Cardiac muscle cell (in vitro differentiated cells and primary cell): ENCODE measurements at regions not wholly inside any gene's neighbourhood (a gene's known extent, or its start where the extent isn't known, plus 50 kb on each side); places are given as distances from the start of the nearest gene placed in this dataset.

Experiments
- DNase-seq, 2 donors: peaks; one replicate each; pipeline versions ENCODE4 v3.0.0 to v3.0.0-alpha.2; 2010 to 2017; ENCODE audit warnings: low read depth in 1 of 2, low spot score in 1 of 2
- H3K27ac ChIP-seq: fragments of 200-600 bp; sonication (generic); 2 replicates; pipeline ENCODE4 v1.5.1; 2016
- H3K27me3 ChIP-seq: fragments of 200-600 bp; sonication (generic); 2 replicates; pipeline ENCODE4 v1.6.0; 2016; ENCODE audit warnings: control low read depth
- H3K36me3 ChIP-seq: fragments of 200-600 bp; sonication (generic); 2 replicates; pipeline ENCODE4 v1.5.1; 2016; ENCODE audit warnings: control low read depth
- H3K4me1 ChIP-seq: fragments of 200-600 bp; sonication (generic); 2 replicates; pipeline ENCODE4 v1.8.1; 2017; ENCODE audit warnings: low read depth, mild to moderate bottlenecking, mixed run types
- H3K4me3 ChIP-seq: fragments of 200-600 bp; sonication (generic); 2 replicates; pipeline ENCODE4 v1.5.1; 2016; ENCODE audit warnings: mild to moderate bottlenecking
- H3K9me3 ChIP-seq: fragments of 200-600 bp; sonication (generic); 2 replicates; pipeline ENCODE4 v1.5.1; 2017; ENCODE audit warnings: low read depth, mild to moderate bottlenecking, control low read depth
- TF ChIP-seq, protein P1 (sequence below): IDR thresholded peaks from 2 replicates; pipeline ENCODE4 v1.5.1; 2012; ENCODE audit warnings: low read depth, mild to moderate bottlenecking, low read length

DNA sequence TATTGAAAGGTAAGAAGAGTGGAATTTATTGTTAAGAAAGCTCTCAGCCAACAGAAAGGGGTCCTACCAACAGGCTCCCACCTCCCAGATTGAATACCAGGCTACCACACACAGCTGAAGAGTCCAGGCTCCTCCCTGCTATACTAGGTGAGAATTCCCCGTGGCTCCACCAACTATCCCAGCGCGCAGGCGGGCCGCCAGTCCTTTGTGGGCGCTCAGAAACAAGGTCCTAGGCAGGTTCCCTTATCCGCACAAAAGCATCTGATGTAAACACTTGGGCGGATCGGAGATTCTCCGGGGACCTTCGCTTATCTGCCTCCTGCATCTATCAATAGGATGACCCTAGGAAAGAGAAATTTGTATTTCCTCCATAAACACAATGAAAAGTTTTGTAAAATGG lies 423.9 kb upstream of the ADGRL4 start:
- no peaks in the 10 kb centered on the region for H3K4me1 ChIP-seq
- TF ChIP-seq, protein P1, sequence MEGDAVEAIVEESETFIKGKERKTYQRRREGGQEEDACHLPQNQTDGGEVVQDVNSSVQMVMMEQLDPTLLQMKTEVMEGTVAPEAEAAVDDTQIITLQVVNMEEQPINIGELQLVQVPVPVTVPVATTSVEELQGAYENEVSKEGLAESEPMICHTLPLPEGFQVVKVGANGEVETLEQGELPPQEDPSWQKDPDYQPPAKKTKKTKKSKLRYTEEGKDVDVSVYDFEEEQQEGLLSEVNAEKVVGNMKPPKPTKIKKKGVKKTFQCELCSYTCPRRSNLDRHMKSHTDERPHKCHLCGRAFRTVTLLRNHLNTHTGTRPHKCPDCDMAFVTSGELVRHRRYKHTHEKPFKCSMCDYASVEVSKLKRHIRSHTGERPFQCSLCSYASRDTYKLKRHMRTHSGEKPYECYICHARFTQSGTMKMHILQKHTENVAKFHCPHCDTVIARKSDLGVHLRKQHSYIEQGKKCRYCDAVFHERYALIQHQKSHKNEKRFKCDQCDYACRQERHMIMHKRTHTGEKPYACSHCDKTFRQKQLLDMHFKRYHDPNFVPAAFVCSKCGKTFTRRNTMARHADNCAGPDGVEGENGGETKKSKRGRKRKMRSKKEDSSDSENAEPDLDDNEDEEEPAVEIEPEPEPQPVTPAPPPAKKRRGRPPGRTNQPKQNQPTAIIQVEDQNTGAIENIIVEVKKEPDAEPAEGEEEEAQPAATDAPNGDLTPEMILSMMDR: no peak
- DNase-seq: no peak

DNA sequence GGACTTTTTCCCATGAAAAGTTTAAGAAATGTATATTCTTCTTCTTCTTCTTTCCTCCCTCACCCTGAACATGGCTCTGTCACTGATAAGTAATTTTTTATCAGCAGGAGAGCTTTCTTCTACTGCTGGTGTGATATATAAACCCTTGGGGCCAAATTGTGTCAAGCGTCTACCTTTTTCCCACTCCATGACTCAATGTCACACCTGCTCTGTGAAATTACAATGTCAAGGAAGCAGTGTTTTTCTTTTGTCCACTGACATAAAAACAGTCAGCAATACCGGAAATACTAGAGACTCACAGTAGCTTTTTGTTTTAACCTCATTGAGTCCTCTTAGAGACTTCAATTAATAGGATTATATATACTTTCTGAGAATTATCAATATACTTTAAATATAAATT lies 416.2 kb upstream of the ADGRL4 start:
- Histone ChIP-seq H3K27ac (no peak overlapping the region), H3K9me3 (no peaks in the 10 kb centered on the region), H3K36me3 (no peaks in the 10 kb centered on the region), H3K27me3 (no peaks in the 10 kb centered on the region), H3K4me3 (no peak overlapping the region), H3K4me1 (no peaks in the 10 kb centered on the region)
- TF ChIP-seq, protein P1: no peak
- no peak for DNase-seq

More for the DNA sequence above, 423.9 kb upstream of the ADGRL4 start:
- Histone ChIP-seq H3K27me3 (no peaks in the 10 kb centered on the region), H3K36me3 (no peaks in the 10 kb centered on the region), H3K9me3 (no peaks in the 10 kb centered on the region), H3K27ac (no peak overlapping the region), H3K4me3 (no peak overlapping the region)

DNA sequence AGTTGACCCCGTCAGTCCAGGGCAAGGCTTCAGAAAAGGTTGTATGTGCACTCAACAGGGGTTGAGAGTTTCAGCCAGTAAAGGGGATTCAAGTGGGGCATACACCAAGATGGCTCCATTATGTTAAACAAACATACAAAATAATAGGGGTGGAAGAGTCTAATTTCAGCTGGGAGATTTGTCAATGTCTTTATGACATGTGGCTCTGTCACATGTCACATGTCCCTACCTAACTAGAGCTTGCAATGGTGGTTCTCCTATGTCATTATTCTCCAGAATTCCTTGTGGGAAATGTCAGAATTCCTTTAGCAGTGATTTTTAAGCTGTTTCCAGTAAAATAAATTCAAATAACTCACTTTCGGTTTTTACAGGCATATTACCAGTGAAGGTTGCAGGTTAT lies 392.0 kb upstream of the ADGRL4 start:
- Histone ChIP-seq H3K36me3 (no peaks in the 10 kb centered on the region), H3K27ac (no peak overlapping the region), H3K4me3 (no peak overlapping the region), H3K27me3 (no peaks in the 10 kb centered on the region), H3K4me1 (no peaks in the 10 kb centered on the region), H3K9me3 (no peaks in the 10 kb centered on the region)
- TF ChIP-seq, protein P1: no peak
- DNase-seq: no peak

DNA sequence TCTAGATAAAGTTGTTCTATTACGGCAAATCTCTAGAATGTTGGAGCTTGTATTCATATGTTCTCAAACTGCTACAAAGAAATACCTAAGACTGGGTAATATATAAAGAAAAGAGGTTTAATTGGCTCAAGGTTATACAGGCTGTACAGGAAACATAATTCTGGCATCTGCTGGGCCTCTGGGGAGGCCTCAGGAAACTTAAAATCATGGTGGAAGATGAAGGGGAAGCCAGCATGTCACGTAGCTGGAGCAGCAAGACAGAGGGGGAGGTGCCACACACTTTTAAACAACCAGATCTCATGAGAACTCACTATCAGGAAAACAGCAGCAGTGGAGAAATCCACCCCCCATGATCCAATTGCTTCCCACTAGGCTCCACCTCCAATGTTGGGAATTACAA lies 390.4 kb upstream of the ADGRL4 start:
- Histone ChIP-seq H3K36me3 (no peaks in the 10 kb centered on the region), H3K9me3 (no peaks in the 10 kb centered on the region), H3K27ac (no peak overlapping the region), H3K27me3 (no peaks in the 10 kb centered on the region), H3K4me1 (no peaks in the 10 kb centered on the region), H3K4me3 (no peak overlapping the region)
- TF ChIP-seq, protein P1: no peak
- no peak for DNase-seq

DNA sequence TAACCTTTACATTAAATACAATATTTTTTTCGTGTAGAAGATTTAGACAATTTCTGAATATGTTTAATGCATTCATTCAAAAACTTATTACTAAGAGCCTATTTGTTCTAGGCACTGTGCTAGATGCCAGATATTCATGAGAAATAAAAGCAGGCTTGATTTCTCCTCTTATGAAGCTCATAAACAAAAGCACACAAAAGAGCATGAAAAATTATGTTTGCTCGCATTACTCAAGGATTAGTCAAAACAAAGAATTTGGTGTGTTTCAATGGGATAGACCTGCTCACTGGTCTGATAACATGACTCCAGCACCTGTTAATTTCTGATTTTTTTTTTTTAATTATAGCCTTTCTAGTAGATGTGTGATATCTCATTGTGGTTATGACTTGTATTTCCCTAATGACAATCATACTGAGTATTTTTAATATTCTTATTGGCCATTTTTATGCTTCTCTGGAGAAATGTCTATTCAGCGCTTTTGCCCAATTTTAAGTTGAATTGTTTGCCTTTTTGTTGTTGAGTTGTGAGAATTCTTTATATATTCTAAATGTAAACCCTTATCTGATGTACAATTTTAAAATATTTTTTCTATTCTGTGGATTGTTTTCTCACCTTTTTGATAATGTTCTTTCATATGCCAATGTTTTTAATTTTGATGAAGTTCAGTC lies 382.3 kb upstream of the ADGRL4 start:
- no peaks in the 10 kb centered on the region for H3K27me3 ChIP-seq
- no peak overlapping the region for H3K27ac ChIP-seq
- H3K36me3 ChIP-seq: no peaks in the 10 kb centered on the region
- TF ChIP-seq, protein P1: no peak
- no peaks in the 10 kb centered on the region for H3K9me3 ChIP-seq
- H3K4me3 ChIP-seq: no peak overlapping the region
- DNase-seq: no peak
- H3K4me1 ChIP-seq: no peaks in the 10 kb centered on the region
